HG03342 (cell line): ENCODE measurements at regions not wholly inside any gene's neighbourhood (a gene's known extent, or its start where the extent isn't known, plus 50 kb on each side); places are given as distances from the start of the nearest gene placed in this dataset.
"Not testable (repeated sequence)": the region's sequence is repeated elsewhere in the genome, so short reads cannot be mapped to it uniquely, and the experiment has no call there.

Source experiments
- ATAC-seq: cut with Tn5 transposase; IDR thresholded peaks from one replicate; pipeline ENCODE4 v1.9.1; 2021; ENCODE audit warnings: mild to moderate bottlenecking, moderate library complexity; ENCODE audit not compliant: unreplicated experiment

DNA sequence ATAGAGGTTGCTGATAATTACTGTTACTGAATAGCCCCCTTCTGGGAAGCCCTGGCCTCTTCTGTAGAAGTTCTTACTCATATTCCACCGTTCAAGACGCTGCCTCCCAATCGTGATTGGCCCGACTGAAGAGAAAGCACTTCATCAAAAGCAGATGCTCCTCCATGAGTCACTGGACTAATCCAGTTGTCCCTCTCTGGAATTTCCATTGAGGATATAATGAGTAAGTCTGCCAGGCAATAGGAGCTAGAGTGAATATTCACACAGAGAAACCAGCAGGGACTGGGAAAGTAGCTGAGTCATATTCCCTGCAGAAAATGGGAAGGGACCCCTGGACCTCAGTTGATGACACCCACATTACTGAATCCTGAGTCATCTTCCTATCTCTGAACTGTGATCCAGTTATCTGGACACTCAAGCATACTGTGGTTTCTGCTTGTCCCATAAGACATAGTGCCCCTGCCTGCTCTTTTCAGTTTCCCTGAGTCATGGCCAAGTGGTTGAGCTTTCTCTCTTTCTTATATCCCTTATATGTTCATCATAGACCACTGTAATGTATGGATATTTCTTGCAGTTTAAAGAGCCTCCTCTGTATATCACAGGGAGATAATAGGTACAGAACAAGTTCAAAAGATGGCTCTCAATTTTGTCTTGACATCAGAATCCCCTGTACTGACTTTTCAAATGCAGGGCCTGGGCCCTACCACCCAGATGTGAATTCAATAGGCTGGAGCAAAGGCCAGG lies 151.2 kb upstream of the CDIN1 start:
- ATAC-seq, result no peak

DNA sequence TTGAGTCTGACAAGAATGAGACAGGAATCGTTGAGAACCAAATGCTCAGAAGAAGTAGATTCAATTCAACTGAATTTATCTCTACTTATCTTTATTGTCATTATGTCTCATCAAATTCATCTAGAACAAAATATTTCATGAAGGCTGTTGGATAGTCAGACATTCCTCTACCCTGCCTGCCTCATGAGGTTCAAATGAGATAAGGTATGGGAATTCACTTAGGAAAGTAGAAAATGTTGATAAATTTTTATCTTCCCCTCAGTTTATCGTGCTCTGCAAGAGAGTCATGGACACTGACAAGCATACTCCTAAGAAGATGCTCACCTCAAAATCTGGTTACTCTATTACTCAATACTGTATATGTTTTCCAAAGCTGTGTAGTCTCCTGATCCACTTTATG lies 149.7 kb upstream of the CDIN1 start:
- no peak for ATAC-seq

DNA sequence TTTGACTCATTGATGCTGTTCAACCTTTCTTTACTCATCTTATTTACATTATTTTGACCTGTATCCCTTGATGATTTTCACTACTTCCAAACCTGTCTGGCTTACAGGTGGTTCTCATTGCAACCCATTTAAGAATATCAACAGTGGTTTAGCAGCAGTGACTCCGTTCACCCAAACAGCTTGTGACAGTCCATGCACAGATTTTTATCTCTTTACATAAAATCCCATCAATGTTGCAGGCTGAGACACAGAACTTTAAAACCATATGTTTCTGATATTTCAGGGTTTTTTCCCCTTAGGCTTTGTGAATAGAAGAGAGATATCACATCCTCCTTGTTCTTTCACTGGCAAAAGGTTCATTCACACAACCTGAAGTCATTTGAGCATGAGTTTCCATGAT lies 149.1 kb upstream of the CDIN1 start:
- no peak for ATAC-seq

DNA sequence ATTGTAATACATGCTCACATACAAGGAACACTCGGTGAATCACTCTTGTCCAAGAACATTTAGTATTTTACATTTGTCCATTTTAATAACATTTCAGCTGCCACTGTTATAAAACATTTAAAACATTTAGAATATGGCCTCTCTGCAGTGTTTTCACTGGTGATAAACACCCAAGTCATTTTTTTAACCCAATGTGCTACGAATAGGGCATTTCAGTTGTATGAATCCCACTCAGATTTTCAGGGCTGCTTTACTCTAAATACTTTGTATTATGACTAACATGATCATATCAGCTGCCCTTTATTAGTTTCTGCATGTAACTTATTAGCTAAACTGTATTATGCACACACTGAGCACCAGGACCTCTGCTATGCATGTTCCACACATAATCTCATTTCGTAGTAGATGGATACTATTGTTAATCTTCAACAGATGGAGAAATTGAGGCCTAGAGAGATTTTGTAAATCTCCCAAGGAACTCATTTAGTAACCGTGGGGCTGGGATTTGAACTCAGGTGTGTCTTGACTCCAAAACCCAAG lies 148.6 kb upstream of the CDIN1 start:
- no peak for ATAC-seq

DNA sequence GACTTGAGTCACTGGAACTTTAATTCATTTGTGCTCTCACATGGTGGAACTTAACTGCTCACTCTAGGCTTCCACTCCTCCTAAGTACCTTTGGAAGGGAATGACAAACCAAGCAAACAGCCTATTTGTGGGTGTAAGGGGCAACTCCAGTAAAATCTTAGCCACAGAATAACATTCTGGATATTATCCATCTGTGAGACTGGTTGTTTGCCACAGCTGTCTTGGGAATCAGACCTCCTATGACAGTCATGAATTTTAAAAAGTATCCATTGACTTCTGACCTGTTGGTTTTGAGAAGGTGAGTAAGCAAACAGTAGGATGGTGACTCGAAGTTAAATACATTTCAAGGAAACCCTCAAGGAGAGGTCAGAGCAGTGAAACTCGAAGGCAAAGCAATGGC lies 147.3 kb upstream of the CDIN1 start:
- no peak for ATAC-seq

DNA sequence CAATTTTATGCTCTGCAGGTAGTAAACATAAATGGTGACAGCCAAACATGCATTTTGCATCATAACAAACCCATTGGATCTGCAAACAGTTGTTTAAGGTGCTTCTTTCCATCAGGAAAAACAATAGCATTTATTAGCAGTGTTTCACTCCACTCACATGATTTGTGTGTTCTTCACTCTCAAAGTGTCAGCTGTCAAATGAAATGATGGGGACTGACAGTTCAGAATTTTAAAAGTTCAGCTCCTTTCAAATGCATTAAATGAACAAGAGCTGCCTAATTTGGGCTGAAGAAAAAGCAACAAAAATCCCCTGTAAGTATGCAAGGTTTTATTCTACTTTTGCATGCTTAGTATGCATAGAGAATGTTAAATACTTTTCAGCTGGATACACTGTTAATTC lies 145.2 kb upstream of the CDIN1 start:
- ATAC-seq, result no peak

DNA sequence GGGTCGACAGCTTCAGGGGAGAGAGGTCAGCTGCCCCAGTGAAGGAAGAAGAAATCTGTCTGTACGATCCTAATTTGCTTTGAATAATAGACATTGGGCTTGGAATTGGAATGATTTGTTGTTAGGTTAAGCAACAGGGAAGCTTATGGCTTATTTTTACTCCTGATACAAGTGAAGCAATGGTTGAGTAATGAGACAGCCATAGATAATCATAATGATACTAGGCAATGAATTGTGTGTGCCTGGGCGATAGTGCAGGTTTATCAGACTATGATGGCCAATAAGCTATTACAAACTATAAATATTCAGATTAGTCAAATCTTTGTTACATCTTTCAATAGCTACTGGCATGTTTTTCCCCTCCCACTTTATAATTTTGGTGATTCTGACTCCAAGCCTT lies 140.9 kb upstream of the CDIN1 start:
- no peak for ATAC-seq

DNA sequence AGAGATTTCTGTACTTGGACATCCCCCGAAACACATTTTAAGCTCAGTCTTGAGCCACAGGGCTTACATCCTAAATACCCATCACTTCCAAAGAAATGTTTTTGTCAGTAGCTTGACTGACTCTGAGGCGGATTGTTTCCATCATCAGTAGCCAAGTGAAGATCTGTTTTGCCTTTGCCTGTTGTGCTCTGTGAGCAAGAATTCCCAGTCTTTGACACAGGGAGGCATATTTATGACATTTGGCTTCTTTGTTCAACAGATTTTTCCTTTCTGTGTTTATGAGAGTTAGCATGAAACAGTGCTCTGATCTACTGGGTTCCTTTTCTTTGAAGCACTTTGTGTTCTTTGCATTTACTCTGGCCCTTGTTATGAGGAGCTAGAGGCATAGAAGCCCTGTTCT lies 132.1 kb upstream of the CDIN1 start:
- no peak for ATAC-seq

DNA sequence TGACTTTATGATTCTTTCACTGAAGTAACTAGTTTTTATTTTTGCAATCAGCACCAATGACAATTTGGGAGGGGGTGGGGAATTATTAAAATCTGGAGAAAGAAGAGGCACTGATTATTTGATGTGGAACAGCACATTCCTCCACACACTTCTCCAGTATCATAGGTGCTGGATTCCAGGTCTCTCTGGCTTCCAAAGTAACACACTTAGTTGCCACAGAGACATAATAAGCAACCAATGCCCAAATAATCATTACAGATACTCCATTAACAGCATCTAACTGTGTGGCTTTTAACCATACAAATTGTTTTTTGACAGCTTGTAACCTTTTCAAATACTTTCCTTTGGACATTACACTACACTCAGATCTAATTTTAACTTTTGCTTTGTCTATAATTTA lies 131.0 kb upstream of the CDIN1 start:
- no peak for ATAC-seq

DNA sequence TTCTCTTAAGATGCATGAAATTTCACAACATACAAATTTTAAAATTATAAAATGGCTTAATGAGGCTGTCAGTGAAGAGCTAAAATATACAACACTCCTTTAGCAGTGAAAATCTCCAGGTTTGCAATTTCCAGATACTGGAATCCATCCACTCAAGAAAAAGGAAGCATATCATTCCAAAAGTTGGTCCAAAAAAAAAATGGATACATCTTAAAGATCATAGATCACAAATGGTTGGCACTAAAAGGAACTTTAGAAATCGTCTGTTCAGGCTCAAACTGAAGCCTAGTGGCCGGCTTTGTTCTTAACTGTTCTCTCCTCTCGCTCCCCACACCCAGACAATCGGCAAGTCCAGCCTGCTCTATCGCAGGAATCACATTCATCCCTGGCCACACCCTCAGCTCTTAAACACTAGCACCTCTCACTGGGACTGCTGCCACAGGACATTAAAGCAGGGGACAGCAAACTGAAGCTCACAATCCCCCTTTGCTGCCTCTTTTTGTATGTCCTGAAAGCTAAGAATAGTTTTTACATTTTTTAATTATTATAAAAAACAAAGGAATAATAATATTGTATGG lies 130.3 kb upstream of the CDIN1 start:
- ATAC-seq, result no peak

DNA sequence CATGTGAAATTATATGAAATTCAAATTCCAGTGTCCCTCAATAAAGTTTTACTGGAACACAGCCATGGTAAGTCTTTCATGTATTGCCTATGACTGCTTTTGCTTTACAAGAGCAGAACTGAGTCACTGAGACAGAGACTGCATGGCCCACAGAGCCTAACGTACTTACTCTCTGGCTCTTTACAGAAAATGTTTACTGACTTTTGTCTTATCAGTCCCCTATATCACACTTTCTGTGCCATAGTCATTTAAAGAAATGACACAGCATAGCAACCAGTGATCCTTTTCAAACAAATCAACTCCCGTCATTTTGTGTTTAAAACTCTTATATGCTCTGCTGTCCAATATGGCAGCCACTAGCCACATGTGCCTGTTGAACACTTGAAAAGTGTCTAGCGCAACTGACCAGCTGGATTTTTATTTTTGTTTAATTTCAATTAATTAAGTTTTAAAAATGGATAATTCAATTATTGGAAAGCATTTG lies 129.7 kb upstream of the CDIN1 start:
- ATAC-seq, result no peak

DNA sequence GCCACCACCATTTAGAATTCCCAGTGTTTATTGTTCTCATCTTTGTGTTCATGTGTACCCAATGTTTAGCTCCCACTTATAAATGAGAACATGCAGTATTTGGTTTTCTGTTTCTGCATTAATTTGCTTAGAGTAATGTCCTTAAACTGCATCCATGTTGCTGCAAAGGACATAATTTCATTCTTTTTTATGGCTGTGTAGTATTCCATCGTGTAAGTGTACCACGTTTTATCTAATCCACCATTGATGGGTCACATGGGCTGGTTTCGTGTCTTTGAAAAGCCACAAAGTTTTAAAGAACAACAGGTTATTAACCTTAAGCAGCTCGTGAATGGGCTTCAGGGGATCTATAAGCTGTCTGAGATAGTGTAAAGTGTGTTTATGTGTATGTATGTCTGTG lies 125.2 kb upstream of the CDIN1 start:
- ATAC-seq, result not testable (repeated sequence)

DNA sequence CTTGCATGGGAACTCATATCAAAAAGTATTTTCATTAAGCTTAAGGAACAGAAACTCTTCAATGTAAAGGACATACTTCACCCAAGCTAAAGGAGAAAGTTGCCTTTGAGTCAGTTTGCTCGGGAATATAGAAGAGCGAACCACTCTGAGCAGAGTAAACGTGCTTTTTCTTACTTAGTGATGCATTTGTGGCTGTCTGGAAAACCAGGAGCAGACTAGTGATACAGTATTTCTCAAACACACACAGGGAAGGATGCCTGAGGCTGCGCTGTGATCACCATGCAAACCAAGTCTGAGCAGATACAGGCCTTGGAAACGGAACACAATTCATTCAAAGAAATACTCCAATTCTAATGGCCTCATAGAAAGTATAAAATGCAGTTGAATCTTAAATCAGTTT lies 121.0 kb upstream of the CDIN1 start:
- ATAC-seq, result no peak

DNA sequence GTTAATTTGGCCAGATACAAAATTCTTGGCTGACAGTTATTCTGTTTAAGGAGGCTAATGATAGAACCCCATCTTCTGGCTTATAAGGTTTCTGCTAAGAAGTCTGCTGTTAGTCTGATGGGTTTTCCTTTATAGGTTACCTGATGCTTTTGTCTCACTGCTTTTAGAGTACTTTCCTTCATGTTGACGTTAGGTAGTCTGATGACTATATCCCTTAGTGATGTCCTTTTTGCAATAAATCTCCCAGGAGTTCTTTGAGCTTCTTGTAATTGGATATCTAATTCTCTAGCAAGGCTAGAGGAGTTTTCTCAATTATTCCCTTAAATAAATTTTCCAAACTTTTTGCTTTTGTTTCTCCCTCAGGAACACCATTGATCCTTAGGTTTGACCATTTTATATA lies 114.1 kb upstream of the CDIN1 start:
- ATAC-seq, result no peak

DNA sequence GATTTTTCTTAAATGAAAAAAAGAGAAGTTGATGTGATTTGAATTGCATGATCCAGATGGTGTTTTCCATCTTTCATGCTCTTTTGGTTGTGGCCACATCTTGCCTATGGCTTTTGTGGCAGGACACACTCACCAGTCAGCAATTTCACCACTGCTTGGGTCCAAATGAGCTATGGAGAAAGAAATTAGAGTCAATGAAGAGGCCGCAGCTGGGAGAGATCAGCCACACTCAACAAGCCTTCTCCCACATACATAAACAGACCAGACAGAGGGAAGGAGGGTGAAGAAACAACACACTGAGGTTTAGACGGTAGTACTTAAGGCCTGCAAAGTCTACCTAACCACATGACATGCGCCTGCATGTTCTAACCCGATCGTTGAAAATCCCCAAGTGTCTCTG lies 110.7 kb upstream of the CDIN1 start:
- no peak for ATAC-seq

DNA sequence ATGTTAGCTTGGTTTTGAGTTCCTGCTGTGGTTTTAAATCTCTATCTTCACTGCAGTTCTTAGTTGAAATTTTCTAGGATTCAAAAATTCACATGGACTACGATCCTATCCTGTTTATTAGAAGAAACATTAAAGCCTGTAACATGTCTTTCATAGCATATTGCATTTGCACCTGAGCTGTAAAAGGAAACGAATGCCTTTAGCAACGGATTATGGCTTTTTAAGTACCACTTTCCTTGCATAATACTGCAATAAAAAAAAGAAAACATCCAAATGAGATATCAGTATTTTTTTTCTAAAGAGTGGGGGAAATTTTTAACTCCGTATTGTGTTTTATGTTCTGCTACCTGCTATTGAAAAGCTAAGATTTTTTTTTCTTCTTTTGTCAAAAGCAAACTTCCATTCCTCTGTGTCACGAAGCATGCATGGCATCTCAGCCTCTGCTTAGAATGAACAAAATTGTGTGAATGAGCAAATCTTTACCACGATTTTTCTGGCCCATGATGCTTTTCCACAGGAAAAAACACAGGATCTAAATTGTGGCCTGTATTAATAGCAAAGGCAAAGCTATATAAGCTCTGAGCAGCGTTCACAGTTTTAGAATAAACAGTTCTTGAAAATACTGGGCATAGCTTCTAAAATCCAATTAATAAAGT lies 110.0 kb upstream of the CDIN1 start:
- no peak for ATAC-seq

DNA sequence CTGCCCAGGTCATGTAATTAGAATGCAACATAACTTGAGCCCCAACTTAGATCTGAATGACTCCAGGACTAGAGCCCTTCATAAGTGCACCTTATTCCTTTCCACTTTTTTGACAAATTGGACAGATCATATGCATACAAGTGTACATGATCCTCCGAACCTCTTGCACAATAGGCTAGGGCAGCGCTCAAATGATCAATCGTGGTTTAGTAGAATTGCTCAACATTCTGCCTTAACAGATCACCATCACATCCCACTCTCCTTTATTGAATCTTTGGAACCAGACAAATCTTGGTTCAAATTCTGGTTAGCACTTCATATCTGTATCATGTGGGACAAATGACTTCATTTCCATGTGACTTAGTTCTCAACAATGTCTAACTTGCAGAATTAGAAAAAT lies 106.8 kb upstream of the CDIN1 start:
- no peak for ATAC-seq

DNA sequence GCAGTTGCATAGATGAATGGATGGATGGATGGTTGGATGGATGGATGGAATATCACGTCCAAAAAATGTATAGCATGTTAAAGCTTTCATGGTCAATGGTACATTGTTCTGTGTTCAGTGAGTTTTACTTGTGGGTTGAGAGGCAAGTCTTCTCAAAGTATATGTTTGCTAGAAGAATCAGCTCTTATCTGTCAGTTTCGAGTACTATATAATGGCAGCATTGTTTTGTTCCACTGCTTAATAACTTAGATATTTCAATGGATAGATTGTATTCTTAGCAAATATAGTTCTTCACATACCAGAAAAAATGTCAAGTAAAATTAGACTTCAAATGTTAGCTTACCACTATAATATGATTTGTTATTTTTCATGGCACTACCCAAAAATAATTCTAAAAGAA lies 100.9 kb upstream of the CDIN1 start:
- ATAC-seq, result no peak

DNA sequence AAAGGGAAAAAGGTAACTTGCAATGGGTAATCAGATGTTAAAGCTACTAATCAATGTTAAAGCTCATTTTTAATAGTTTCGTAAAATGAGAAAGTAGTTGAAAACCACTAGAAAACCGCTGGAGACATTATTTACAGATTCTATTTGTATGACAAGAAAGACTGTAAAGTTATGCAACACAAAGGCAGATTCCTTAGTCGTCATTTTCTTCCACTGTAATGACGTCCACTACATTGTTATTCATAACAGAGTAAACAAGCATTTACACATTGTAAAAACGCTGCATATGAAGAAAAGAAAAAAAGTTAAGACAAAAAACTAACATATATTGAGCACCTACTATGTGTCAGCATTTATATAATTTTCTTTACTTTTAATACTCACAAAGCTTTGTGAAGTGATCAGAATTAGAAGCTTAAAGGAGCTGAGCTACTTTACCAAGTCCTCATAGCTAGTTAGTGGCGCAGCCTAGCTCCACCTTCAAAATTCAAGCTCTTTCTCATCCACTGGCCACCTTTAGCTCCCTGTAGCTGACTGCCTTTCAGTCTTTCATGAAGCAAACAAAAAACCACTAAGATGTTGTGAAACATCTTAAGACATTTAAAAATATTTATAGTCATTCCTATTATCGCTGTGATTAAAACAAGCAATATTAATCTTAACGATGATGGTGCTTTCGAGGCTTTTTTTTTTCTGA lies 100.1 kb upstream of the CDIN1 start:
- no peak for ATAC-seq

DNA sequence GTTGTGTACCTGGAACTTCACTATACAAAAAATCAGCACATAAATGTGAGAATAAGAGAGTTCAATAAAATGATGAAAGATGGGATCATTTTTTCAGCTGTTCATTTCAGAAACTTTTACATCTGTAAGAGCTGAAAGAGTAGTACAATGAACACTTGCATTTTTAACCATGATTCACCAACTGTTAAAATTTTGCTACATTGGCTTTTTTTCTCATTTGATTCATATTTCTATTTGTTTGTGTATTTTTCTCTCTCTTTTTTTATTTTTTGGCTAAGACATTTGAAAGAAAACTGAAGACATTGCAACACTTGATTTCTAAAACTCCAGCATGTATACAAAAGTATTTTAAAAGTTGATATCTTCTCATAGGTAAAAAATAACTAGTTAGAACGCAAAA lies 98.3 kb upstream of the CDIN1 start:
- no peak for ATAC-seq

DNA sequence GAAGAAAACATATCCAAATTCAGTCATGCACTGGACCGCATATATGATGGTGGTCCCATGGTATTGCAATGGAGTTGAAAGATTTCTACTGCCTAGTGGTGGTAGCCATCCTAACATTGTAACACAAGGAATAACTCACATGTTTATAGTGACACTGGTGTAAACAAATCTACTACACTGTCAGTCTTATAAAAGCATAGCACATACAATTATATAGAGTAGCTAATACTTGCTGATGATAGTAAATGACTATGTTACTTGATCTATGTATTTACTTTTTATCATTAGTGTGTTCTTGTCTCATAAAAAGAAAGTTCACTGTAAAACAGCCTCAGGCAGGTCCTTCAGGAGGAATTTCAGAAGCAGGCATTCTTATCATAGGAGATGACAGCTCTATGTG lies 96.0 kb upstream of the CDIN1 start:
- ATAC-seq, result no peak
